NT2/D1 (cell line): ENCODE measurements at regions not wholly inside any gene's neighbourhood (a gene's known extent, or its start where the extent isn't known, plus 50 kb on each side); places are given as distances from the start of the nearest gene placed in this dataset.

ENCODE experiments used
- DNase-seq: peaks from one replicate; pipeline ENCODE4 v3.0.0-alpha.2; 2011; ENCODE audit warnings: low read depth, low spot score
- H3K27me3 ChIP-seq: 2 replicates; pipeline ENCODE4 v1.6.0; 2011; ENCODE audit warnings: mild to moderate bottlenecking; ENCODE audit not compliant: insufficient read length, insufficient read depth
- H3K36me3 ChIP-seq: 2 replicates; pipeline ENCODE4 v1.6.1; 2011; ENCODE audit warnings: mild to moderate bottlenecking, low read length, mixed read lengths; ENCODE audit not compliant: insufficient read depth, insufficient read length
- H3K4me1 ChIP-seq: 2 replicates; pipeline ENCODE4 v1.5.1; 2011; ENCODE audit not compliant: insufficient read depth, insufficient read length
- H3K4me3 ChIP-seq: 2 replicates; pipeline ENCODE4 v1.5.1; 2011; ENCODE audit warnings: low read depth; ENCODE audit not compliant: insufficient read length
- H3K9ac ChIP-seq: 2 replicates; pipeline ENCODE4 v1.6.0; 2011; ENCODE audit warnings: low read depth; ENCODE audit not compliant: insufficient read length
- H3K9me3 ChIP-seq: 2 replicates; pipeline ENCODE4 v1.5.1; 2011; ENCODE audit warnings: mild to moderate bottlenecking, low read length; ENCODE audit not compliant: insufficient read depth
- SUZ12 ChIP-seq: IDR thresholded peaks from 2 replicates; pipeline ENCODE4 v1.6.1; 2011; ENCODE audit not compliant: insufficient read length, insufficient read depth; ENCODE audit errors: extremely low read depth
- YY1 ChIP-seq: IDR thresholded peaks from 2 replicates; pipeline ENCODE4 v1.6.1; 2011; ENCODE audit not compliant: insufficient read length, insufficient read depth
- ZNF274 ChIP-seq: IDR thresholded peaks from 2 replicates; pipeline ENCODE4 v1.6.1; 2011; ENCODE audit warnings: mild to moderate bottlenecking, low read depth, low read length

DNA sequence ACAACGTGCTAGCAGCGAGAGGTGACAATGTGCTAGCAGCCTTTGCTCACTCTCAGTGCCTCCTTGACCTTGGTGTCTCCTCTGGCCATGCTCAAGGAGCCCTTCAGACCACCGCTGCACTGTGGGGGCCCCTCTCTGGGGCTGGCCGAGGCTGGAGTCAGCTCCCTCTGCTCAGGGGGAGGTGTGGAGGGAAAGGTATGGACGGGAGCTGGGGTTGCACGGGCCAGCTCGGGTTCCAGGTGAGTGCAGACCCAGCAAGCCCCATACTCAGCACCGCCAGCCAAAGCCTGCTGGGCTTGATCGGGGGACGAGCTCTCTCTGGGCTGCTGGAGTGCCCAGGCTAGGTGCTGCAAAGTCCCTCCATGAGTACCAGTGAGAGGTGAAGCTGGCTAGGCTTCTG is 180.2 kb downstream of the TRIM36 start:
- no peak for DNase-seq
- H3K9me3 ChIP-seq = no peaks in the 10 kb centered on the region
- TF ChIP-seq ZNF274 (no peak), YY1 (no peak), SUZ12 (no peak)
- no peaks in the 10 kb centered on the region for H3K36me3 ChIP-seq
- no peak overlapping the region for H3K9ac ChIP-seq
- H3K4me1 ChIP-seq = no peaks in the 10 kb centered on the region
- no peak overlapping the region for H3K4me3 ChIP-seq
- no peaks in the 10 kb centered on the region for H3K27me3 ChIP-seq

DNA sequence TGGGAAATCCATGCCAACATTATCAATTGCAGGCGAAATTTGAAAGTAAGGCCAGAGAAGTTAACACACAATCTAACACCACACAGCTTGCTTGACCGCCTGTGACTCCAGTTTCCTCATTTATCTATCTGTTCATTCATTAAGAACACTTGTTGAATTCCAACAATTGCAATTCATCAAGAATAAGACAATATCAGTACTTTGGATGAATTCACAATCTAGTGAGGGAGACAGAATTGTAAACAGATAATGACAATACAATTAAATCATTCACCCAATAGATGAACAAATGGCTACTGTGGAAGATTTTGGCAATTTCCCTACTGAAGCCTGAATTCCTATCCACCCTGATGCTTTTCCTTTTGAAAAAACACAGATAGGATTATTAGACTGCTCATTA is 181.6 kb downstream of the TRIM36 start:
- no peak overlapping the region for H3K9ac ChIP-seq
- no peak for DNase-seq
- TF ChIP-seq ZNF274 (no peak), YY1 (no peak), SUZ12 (no peak)
- H3K9me3 ChIP-seq = no peaks in the 10 kb centered on the region
- no peaks in the 10 kb centered on the region for H3K36me3 ChIP-seq
- no peak overlapping the region for H3K4me3 ChIP-seq
- H3K27me3 ChIP-seq = no peaks in the 10 kb centered on the region
- H3K4me1 ChIP-seq = no peaks in the 10 kb centered on the region

DNA sequence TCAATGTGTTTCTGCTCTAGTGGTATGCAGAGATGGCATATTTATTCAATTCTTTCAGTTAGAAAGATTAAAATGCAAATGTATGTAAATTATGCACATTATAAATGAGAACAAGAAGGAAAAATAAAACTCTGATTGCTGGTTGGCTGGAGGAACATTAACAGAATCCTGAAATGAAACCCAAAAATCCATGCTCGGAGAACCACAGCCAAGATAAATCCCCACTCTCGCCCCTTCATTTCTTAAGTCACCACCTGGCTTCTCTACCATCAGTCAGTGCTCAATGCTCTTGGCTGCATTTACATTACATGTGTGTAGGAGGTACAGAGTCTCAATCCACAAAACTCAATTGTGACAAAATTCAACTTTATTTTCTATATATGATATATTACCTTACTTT is 184.9 kb downstream of the TRIM36 start:
- Histone ChIP-seq H3K9me3 (no peaks in the 10 kb centered on the region), H3K27me3 (no peaks in the 10 kb centered on the region), H3K4me3 (no peak overlapping the region), H3K4me1 (no peaks in the 10 kb centered on the region), H3K36me3 (no peaks in the 10 kb centered on the region), H3K9ac (no peak overlapping the region)
- TF ChIP-seq YY1 (no peak), SUZ12 (no peak), ZNF274 (no peak)
- no peak for DNase-seq

DNA sequence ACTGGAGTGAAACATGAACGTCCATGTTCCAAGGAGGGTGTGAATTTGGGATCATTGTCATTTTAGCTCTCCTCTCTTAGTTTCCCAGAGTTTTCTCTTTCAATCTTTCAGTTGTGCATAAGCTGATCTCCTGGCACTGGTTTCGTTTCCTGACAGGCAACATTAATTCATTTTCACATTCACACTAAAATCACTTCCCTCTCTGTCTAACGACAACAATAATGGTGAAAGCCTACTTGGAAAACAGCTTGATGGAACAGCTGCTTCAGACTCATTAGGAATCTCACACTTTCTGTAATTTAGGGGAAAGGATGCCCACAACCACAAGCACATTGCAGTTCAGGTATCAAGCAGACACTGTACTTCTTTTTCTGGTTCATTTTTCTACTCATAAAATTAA is 188.6 kb downstream of the TRIM36 start:
- H3K9me3 ChIP-seq = no peaks in the 10 kb centered on the region
- H3K9ac ChIP-seq = no peak overlapping the region
- no peaks in the 10 kb centered on the region for H3K4me1 ChIP-seq
- no peaks in the 10 kb centered on the region for H3K27me3 ChIP-seq
- no peak for DNase-seq
- H3K36me3 ChIP-seq = no peaks in the 10 kb centered on the region
- H3K4me3 ChIP-seq = no peak overlapping the region
- TF ChIP-seq YY1 (no peak), ZNF274 (no peak), SUZ12 (no peak)

DNA sequence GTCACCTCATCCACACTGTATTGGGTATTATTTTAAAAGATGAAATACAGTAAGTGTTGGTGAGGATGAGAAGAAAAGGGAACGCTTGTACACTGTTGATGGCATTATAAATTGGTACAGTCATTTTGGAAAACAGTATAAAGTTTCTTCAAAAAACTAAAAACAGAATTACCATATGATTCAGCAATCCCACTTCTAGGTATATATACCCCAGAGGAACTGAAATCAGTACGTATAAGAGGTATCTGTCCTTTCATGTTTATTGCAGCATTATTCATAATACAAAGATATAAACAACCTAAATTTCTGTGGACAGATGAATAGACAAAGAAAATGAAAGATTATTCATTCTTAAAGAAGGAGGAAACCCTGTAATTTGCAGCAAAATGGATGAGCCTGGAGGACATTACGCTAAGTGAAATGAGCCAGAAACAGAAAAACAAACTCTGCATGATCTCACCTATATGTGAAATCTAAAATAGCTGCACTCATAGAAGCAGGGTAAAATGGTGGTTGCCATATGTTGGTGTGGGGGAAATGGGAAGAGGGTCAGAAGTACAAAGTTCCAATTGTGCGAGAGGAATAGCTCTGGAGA is 191.6 kb downstream of the TRIM36 start:
- H3K4me3 ChIP-seq = no peak overlapping the region
- no peak for DNase-seq
- TF ChIP-seq ZNF274 = no peak
- TF ChIP-seq YY1 = no peak
- TF ChIP-seq SUZ12 = no peak
- H3K36me3 ChIP-seq = no peaks in the 10 kb centered on the region
- no peaks in the 10 kb centered on the region for H3K9me3 ChIP-seq
- no peaks in the 10 kb centered on the region for H3K4me1 ChIP-seq
- no peaks in the 10 kb centered on the region for H3K27me3 ChIP-seq
- no peak overlapping the region for H3K9ac ChIP-seq

DNA sequence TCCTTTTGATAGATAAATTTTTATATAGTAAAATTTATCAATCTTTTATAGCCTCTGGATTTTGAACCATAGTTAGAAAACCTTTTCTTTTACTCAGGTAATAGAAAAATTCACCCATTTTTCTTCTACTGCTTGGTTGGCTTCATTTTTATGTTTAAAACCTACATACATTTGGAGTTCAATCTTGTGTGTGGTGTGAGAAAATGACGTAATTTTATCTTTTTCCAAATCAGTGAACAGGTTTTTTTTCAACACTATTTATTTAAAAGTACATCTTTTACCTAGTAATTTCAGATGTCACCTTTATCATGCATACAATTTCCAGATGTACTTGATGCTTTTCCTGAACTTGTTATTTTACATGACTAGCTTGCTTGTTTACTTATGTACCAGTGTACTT is 200.2 kb downstream of the TRIM36 start:
- no peak for DNase-seq
- H3K27me3 ChIP-seq = no peaks in the 10 kb centered on the region
- no peaks in the 10 kb centered on the region for H3K9me3 ChIP-seq
- no peak for TF ChIP-seq SUZ12
- TF ChIP-seq ZNF274 = no peak
- TF ChIP-seq YY1 = no peak
- H3K9ac ChIP-seq = no peak overlapping the region
- H3K36me3 ChIP-seq = no peaks in the 10 kb centered on the region
- no peaks in the 10 kb centered on the region for H3K4me1 ChIP-seq
- no peak overlapping the region for H3K4me3 ChIP-seq

DNA sequence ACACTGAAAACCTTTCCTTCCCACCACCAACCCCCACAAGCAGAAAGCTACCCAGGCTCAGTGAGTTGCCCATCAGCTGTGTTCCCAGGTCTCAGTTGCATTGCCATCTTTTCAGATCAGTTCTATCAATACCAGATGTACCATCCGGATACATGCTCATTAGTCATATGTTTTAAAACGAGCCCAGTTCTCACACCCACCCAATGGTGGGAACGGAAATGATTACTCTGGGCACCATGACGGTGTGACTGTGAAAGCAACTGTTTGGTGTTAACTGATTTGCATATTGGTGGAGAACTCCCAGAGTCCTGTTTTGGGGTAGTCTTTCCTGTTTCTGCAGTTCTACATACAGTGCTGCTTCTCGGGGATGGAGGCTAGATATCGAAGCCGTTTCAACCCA is 212.3 kb downstream of the TRIM36 start:
- DNase-seq = no peak
- Histone ChIP-seq H3K9ac (no peak overlapping the region), H3K9me3 (no peaks in the 10 kb centered on the region), H3K4me3 (no peak overlapping the region), H3K36me3 (no peaks in the 10 kb centered on the region), H3K27me3 (no peaks in the 10 kb centered on the region), H3K4me1 (no peaks in the 10 kb centered on the region)
- TF ChIP-seq ZNF274 = no peak
- TF ChIP-seq SUZ12 = no peak

DNA sequence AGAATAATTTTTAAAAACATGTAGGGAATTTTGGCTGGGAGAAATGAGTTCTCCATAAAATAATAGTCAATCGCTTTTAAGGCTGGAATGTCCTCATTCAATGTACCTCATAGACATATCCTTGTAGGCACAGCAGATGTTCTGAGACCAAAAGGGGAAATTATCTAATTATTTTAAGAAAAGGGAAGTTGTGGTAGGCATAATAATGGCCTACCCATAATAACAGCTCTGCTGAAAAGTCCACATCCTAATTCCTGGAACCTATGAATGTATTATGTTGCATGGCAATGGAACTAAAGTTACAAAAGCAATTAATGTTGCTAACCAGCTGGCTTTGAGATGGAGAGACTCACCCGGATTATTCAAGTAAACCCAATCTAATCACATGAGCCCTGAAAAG is 216.1 kb downstream of the TRIM36 start:
- Histone ChIP-seq H3K4me1 (no peaks in the 10 kb centered on the region), H3K27me3 (no peaks in the 10 kb centered on the region), H3K9ac (no peak overlapping the region), H3K4me3 (no peak overlapping the region), H3K9me3 (no peaks in the 10 kb centered on the region), H3K36me3 (no peaks in the 10 kb centered on the region)
- TF ChIP-seq YY1 (no peak), ZNF274 (no peak), SUZ12 (no peak)
- DNase-seq = no peak
